ENCODE measurements at regions not wholly inside any gene's neighbourhood (a gene's known extent, or its start where the extent isn't known, plus 50 kb on each side); places are given as distances from the start of the nearest gene placed in this dataset.

DNA sequence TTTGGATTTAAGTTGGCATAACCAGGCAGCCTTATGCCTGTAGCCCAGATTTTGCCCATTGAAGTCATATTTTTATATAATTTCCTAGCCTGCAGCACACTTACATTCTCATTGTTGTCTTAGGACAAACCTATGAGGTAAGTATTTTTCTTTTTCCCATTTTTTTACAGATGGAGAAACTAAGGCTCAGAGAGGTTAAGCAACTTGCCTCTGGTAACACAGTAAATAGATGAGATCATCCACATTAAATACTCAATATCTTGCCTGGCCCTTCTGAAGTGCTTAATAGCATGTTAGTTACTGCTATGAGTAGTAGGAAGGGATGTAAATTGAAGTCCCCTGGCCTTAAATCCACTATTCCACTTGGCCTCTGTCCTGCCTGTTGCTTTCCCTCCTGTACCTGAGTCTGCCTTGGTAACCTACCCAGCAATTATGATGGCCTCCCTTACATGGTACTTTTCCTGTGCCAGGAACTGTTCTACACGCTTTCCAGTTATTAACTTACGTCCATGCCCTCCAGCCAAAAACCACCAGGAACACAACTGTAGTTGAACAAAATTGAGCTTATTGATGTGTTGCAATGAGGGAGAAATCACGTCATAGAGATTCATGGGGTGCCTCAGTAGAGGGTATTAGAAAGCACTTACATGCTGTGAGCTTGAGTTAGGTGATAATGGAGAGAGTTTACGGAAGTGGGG lies 111.6 kb upstream of the FGGY start:
- no peak overlapping the region for H4K5ac ChIP-seq (ENCODE audit: insufficient read length, low read depth, low read length)
- H3K27me3 ChIP-seq (replicated peaks in 1 of 4; ENCODE audit: control insufficient read depth in 3 of 4, extremely low read depth in 1 of 4, insufficient read depth in 3 of 4, low read length in 3 of 4) = no peaks in the 10 kb centered on the region
- 0 out of 2 replicates have a peak overlapping the region, but pooled peaks have one; percentile 38 for H2BK20ac ChIP-seq (ENCODE audit: low read length)
- H3K14ac ChIP-seq (ENCODE audit: insufficient read length) = no peak overlapping the region
- no peak overlapping the region for H2AFZ ChIP-seq (ENCODE audit: low read length)
- no peak overlapping the region for H2BK120ac ChIP-seq (replicated peaks; ENCODE audit: low read depth, low read length)
- H3K56ac ChIP-seq (replicated peaks; ENCODE audit: insufficient read length, low read depth, low read length) = no peak overlapping the region
- no peak overlapping the region for H2BK5ac ChIP-seq (ENCODE audit: low read depth, low read length)
- H3K79me1 ChIP-seq (ENCODE audit: low read depth, low read length) = no peaks in the 10 kb centered on the region; the same call in 1 of the 2 replicates
- peak overlapping the region; percentile 71; the same call in 1 of the 2 replicates for H2AK5ac ChIP-seq (ENCODE audit: low read depth, low read length)
- H3K4ac ChIP-seq (replicated peaks; ENCODE audit: insufficient read length, low read depth, low read length) = no peak overlapping the region
- H3K27ac ChIP-seq (ENCODE audit: low read depth, low read length) = no peak overlapping the region
- no peak overlapping the region for H4K8ac ChIP-seq (ENCODE audit: extremely low read depth, insufficient read depth, low read length)
- H3K4me1 ChIP-seq (replicated peaks in 1 of 4; ENCODE audit: control insufficient read depth in 3 of 4, insufficient read depth in 4 of 4, low read length in 3 of 4) = no peaks in the 10 kb centered on the region
- WGBS, 2 experiments (ENCODE audit: extremely low coverage in 1 of 2, insufficient coverage in 1 of 2, insufficient read length in 1 of 2, insufficient replicate concordance in 2 of 2, low coverage in 1 of 2, low lambda C conversion rate in 2 of 2, missing lambda C conversion rate in 1 of 2) = 88% methylated on average over 4 of the region's 4 CpGs; no CpG with 5 or more reads in 1 of the 2 experiments
- no peak overlapping the region for H3K4me3 ChIP-seq (ENCODE audit: extremely low read depth in 1 of 4, insufficient read depth in 2 of 4, low read depth in 3 of 4, low read length in 4 of 4)
- no peak overlapping the region for H3K18ac ChIP-seq (ENCODE audit: extremely low read depth, low read length)
- TF ChIP-seq, protein P1, sequence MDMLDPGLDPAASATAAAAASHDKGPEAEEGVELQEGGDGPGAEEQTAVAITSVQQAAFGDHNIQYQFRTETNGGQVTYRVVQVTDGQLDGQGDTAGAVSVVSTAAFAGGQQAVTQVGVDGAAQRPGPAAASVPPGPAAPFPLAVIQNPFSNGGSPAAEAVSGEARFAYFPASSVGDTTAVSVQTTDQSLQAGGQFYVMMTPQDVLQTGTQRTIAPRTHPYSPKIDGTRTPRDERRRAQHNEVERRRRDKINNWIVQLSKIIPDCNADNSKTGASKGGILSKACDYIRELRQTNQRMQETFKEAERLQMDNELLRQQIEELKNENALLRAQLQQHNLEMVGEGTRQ (IDR thresholded peaks at IDR 0.05; ENCODE audit: low read length) = no peak
- no peak for TF ChIP-seq GABPA (IDR thresholded peaks at IDR 0.05; ENCODE audit: borderline replicate concordance, insufficient read depth, low read length)
- TF ChIP-seq KDM1A (IDR thresholded peaks at IDR 0.05; ENCODE audit: borderline replicate concordance, low read length) = peak; percentile 75
- no peak for TF ChIP-seq SUZ12 (IDR thresholded peaks at IDR 0.05; ENCODE audit: low read length)
- no peak for TF ChIP-seq ASH2L (IDR thresholded peaks at IDR 0.05; ENCODE audit: low read length)
- TF ChIP-seq SIN3A (conservative IDR thresholded peaks at IDR 0.05 in 1 of 2, IDR thresholded peaks at IDR 0.05 in 1 of 2; ENCODE audit: low read depth in 1 of 2, low read length in 2 of 2) = no peak
- TF ChIP-seq HDAC2 (IDR thresholded peaks at IDR 0.05; ENCODE audit: borderline replicate concordance in 1 of 2, low read depth in 2 of 2, low read length in 2 of 2) = peak in 1 of 2 experiments; percentile 63; a peak in 1 of 4 replicates
- DNase-seq (ENCODE audit: low read depth in 1 of 2, low spot score in 2 of 2) = no peak
- no peak overlapping the region for H3K23ac ChIP-seq (ENCODE audit: insufficient read length)
- H3K36me3 ChIP-seq (ENCODE audit: control insufficient read depth in 2 of 4, insufficient read depth in 4 of 4, low read length in 3 of 4) = no peaks in the 10 kb centered on the region
- ChIA-PET CTCF (ENCODE audit: partially characterized antibody) (interaction anchor here (0.7 to 2.2 kb wide), 2 partner anchors 16 to 116 kb away, joined by 3 to 5 read pairs; no protein-coding TSS in a partner anchor), POLR2A (ENCODE audit: partially characterized antibody) (no interaction called here)
- no peak overlapping the region for H4K91ac ChIP-seq (replicated peaks; ENCODE audit: insufficient read length, low read length)
- no peak overlapping the region for H3K4me2 ChIP-seq (ENCODE audit: insufficient read depth in 1 of 2, low read depth in 2 of 2, low read length in 2 of 2)
- no peak overlapping the region for H3K9ac ChIP-seq (replicated peaks in 1 of 4; ENCODE audit: extremely low read depth in 1 of 4, low read depth in 3 of 4, low read length in 3 of 4)
- H4K20me1 ChIP-seq (replicated peaks in 1 of 2; ENCODE audit: control insufficient read depth in 1 of 2, insufficient read depth in 2 of 2, low read length in 2 of 2) = no peaks in the 10 kb centered on the region
- no peaks in the 10 kb centered on the region for H3K79me2 ChIP-seq (ENCODE audit: control insufficient read depth in 1 of 2, insufficient read depth in 2 of 2, low read length in 2 of 2)
- no peak overlapping the region for H2BK15ac ChIP-seq (ENCODE audit: low read length)
- FAIRE-seq = no peak
- no peak overlapping the region for H2BK12ac ChIP-seq (ENCODE audit: low read depth, low read length)
- no peaks in the 10 kb centered on the region; the same call in 1 of the 2 replicates for H3K23me2 ChIP-seq (ENCODE audit: low read depth, low read length)
- no peaks in the 10 kb centered on the region for H3K9me3 ChIP-seq (ENCODE audit: insufficient read depth in 2 of 2, low read depth in 1 of 2, low read length in 1 of 2)

Measured in H1 (cell line).